Smooth muscle cell (in vitro differentiated cells): ENCODE measurements at regions not wholly inside any gene's neighbourhood (a gene's known extent, or its start where the extent isn't known, plus 50 kb on each side); places are given as distances from the start of the nearest gene placed in this dataset.

Experiments
- DNase-seq: peaks from one replicate; lab custom pipeline; 2025; ENCODE audit not compliant: unreplicated experiment; lab: John Stamatoyannopoulos, UW
- H2AFZ ChIP-seq: fragments of 200-600 bp; sonication (generic); 2 replicates; pipeline ENCODE4 v1.6.0; 2016; ENCODE audit warnings: antibody characterized with exemption, low read depth, mild to moderate bottlenecking
- H3F3A ChIP-seq: fragments of 200-600 bp; sonication (generic); 2 replicates; pipeline ENCODE4 v1.6.0; 2017; ENCODE audit warnings: antibody characterized with exemption, low read depth
- H3K27ac ChIP-seq: fragments of 200-600 bp; sonication (generic); 2 replicates; pipeline ENCODE4 v1.5.1; 2016; ENCODE audit warnings: low read depth, mild to moderate bottlenecking
- H3K27me3 ChIP-seq: fragments of 200-600 bp; sonication (generic); 2 replicates; pipeline ENCODE4 v1.6.1; 2016; ENCODE audit warnings: low read depth, mild to moderate bottlenecking
- H3K36me3 ChIP-seq: fragments of 200-600 bp; sonication (generic); 2 replicates; pipeline ENCODE4 v1.5.1; 2016; ENCODE audit warnings: low read depth
- H3K4me1 ChIP-seq: fragments of 200-600 bp; sonication (generic); 2 replicates; pipeline ENCODE4 v1.5.1; 2016; ENCODE audit warnings: low read depth
- H3K4me2 ChIP-seq: fragments of 200-600 bp; sonication (generic); 2 replicates; pipeline ENCODE4 v1.6.0; 2016; ENCODE audit warnings: mild to moderate bottlenecking
- H3K4me3 ChIP-seq: fragments of 200-600 bp; sonication (generic); 2 replicates; pipeline ENCODE4 v1.5.1; 2016; ENCODE audit warnings: mild to moderate bottlenecking
- H3K79me2 ChIP-seq: fragments of 200-600 bp; sonication (generic); 2 replicates; pipeline ENCODE4 v1.6.0; 2016; ENCODE audit warnings: low read depth, mild to moderate bottlenecking
- H3K9ac ChIP-seq: fragments of 200-600 bp; sonication (generic); 2 replicates; pipeline ENCODE4 v1.6.0; 2016; ENCODE audit warnings: low read depth
- H3K9me3 ChIP-seq: fragments of 200-600 bp; sonication (generic); replicated peaks from 2 replicates; pipeline ENCODE4 v1.5.1; 2016; ENCODE audit warnings: low read depth
- H4K20me1 ChIP-seq: fragments of 200-600 bp; sonication (generic); 2 replicates; pipeline ENCODE4 v1.6.0; 2016; ENCODE audit warnings: low read depth
- WGBS: methylation state at CpG from one replicate; pipeline ENCODE4 v1.1.7; 2016; ENCODE audit warnings: low lambda C conversion rate; 5-methylcytosine and 5-hydroxymethylcytosine counted together
- TF ChIP-seq, protein P1 (sequence below): fragments of 200-600 bp; sonication (generic); IDR thresholded peaks from 2 replicates; pipeline ENCODE4 v1.5.1; 2017; ENCODE audit warnings: borderline replicate concordance, mild to moderate bottlenecking, antibody characterized with exemption; ENCODE audit not compliant: insufficient read depth, poor library complexity, severe bottlenecking

GRCh38 chr12:61863811-61864210 is 396.4 kb upstream of the USP15 start:
- TF ChIP-seq, protein P1, sequence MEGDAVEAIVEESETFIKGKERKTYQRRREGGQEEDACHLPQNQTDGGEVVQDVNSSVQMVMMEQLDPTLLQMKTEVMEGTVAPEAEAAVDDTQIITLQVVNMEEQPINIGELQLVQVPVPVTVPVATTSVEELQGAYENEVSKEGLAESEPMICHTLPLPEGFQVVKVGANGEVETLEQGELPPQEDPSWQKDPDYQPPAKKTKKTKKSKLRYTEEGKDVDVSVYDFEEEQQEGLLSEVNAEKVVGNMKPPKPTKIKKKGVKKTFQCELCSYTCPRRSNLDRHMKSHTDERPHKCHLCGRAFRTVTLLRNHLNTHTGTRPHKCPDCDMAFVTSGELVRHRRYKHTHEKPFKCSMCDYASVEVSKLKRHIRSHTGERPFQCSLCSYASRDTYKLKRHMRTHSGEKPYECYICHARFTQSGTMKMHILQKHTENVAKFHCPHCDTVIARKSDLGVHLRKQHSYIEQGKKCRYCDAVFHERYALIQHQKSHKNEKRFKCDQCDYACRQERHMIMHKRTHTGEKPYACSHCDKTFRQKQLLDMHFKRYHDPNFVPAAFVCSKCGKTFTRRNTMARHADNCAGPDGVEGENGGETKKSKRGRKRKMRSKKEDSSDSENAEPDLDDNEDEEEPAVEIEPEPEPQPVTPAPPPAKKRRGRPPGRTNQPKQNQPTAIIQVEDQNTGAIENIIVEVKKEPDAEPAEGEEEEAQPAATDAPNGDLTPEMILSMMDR, result no peak
- no peak overlapping the region for H3K4me2 ChIP-seq
- DNase-seq, result no peak
- no peak overlapping the region for H3K27ac ChIP-seq
- H2AFZ ChIP-seq, result no peak overlapping the region
- no peak overlapping the region for H3K4me3 ChIP-seq
- H4K20me1 ChIP-seq, result no peaks in the 10 kb centered on the region
- no peaks in the 10 kb centered on the region for H3K9me3 ChIP-seq
- no peaks in the 10 kb centered on the region for H3K36me3 ChIP-seq
- no peaks in the 10 kb centered on the region for H3K79me2 ChIP-seq
- no peaks in the 10 kb centered on the region for H3F3A ChIP-seq
- no peak overlapping the region for H3K9ac ChIP-seq
- WGBS, result 94% methylated on average over 6 of the region's 6 CpGs
- no peaks in the 10 kb centered on the region for H3K4me1 ChIP-seq
- no peaks in the 10 kb centered on the region for H3K27me3 ChIP-seq

DNA sequence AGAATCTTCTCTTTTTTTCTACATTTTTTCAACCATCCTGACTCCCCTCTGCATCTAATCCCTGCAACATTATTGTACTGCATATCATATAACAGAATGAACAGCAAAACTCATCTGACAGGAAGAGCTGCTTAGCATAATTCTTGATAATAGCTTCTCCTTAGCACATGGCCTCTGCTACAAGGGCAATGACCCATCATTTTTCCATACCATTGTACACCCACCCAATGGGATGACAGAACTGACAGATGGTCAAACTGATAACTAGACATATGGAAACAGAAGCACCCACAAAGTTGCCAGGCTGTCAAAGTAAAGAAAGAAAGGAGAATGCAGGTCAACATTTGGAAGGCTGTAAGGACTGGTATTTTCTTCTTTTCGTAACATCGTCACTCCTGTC is 390.4 kb upstream of the USP15 start:
- Histone ChIP-seq H3K27me3 (no peaks in the 10 kb centered on the region), H3K79me2 (no peaks in the 10 kb centered on the region), H3K4me2 (no peak overlapping the region), H3K9me3 (no peaks in the 10 kb centered on the region), H3K36me3 (no peaks in the 10 kb centered on the region), H2AFZ (no peak overlapping the region), H3F3A (no peaks in the 10 kb centered on the region), H3K4me3 (no peak overlapping the region), H3K27ac (no peak overlapping the region), H3K9ac (no peak overlapping the region), H4K20me1 (no peaks in the 10 kb centered on the region), H3K4me1 (no peaks in the 10 kb centered on the region)
- TF ChIP-seq, protein P1, result no peak
- WGBS, result 100% methylated on average over 2 of the region's 2 CpGs
- DNase-seq, result no peak

DNA sequence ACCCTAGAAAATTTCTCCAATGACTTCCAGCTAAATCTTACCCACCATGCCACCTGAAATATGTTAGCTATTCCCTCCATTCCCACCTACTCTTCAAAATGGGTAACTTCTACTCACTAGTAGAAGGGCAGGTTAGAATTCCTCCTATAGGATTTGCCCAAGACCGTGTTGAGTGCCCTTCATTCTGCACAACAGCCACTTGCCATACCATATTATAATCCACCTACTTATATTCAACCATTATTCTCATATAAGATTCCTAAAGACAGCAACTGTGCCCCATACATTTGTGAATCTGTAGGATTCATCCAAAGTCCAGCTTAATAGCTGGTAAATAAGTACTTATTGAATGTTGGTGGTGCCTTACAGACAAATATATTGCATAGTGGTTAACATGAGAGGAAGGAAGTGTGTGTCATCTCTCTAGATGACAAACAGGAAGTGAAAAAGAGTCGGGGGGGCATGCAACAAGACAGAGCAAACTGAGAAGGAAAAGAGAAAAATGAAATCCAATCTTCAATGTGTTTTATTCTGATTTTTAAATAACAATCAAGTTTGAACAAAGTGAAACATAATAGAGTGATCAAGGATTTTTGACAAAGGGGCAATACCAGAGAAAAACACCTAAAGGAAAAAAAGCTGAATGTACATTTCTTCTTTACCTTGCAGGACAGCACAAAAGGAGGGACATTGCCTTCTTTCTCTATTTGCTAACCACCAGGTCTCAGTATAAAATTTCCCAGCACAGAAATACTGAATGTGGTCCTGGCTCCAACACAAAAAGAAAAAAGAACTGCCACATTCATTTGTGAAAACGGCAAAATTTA is 389.3 kb upstream of the USP15 start:
- Histone ChIP-seq H3K4me2 (no peak overlapping the region), H3K36me3 (no peaks in the 10 kb centered on the region), H4K20me1 (no peaks in the 10 kb centered on the region), H3K79me2 (no peaks in the 10 kb centered on the region), H3K9me3 (no peaks in the 10 kb centered on the region), H2AFZ (no peak overlapping the region), H3K4me1 (no peaks in the 10 kb centered on the region), H3K27me3 (no peaks in the 10 kb centered on the region), H3K9ac (no peak overlapping the region), H3K4me3 (no peak overlapping the region), H3F3A (no peaks in the 10 kb centered on the region), H3K27ac (no peak overlapping the region)
- TF ChIP-seq, protein P1, result no peak
- no peak for DNase-seq
- WGBS, result 92% methylated on average over 3 of the region's 3 CpGs

GRCh38 chr12:61871485-61871810 is 388.8 kb upstream of the USP15 start:
- TF ChIP-seq, protein P1, result no peak
- no peaks in the 10 kb centered on the region for H4K20me1 ChIP-seq
- 98% methylated on average over 5 of the region's 5 CpGs for WGBS

More at GRCh38 chr12:61871485-61871810, 388.8 kb upstream of the USP15 start:
- no peak overlapping the region for H3K27ac ChIP-seq
- no peaks in the 10 kb centered on the region for H3K9me3 ChIP-seq
- H3K36me3 ChIP-seq, result no peaks in the 10 kb centered on the region
- H3K4me2 ChIP-seq, result no peak overlapping the region
- H3K4me3 ChIP-seq, result no peak overlapping the region
- no peaks in the 10 kb centered on the region for H3K4me1 ChIP-seq
- no peaks in the 10 kb centered on the region for H3K79me2 ChIP-seq
- H2AFZ ChIP-seq, result no peak overlapping the region
- no peaks in the 10 kb centered on the region for H3K27me3 ChIP-seq
- DNase-seq, result no peak
- no peak overlapping the region for H3K9ac ChIP-seq
- H3F3A ChIP-seq, result no peaks in the 10 kb centered on the region
